ENCODE measurements at regions not wholly inside any gene's neighbourhood (a gene's known extent, or its start where the extent isn't known, plus 50 kb on each side); places are given as distances from the start of the nearest gene placed in this dataset.
A peak's percentile ranks its signal among the peaks of the same experiment; 100 is the strongest.

- H3K79me2 ChIP-seq (ENCODE audit: control insufficient read depth, insufficient read depth, low read length), result no peaks in the 10 kb centered on the region
- H3K9me1 ChIP-seq (ENCODE audit: control insufficient read depth, insufficient read depth, low read length), result no peaks in the 10 kb centered on the region
- no peaks in the 10 kb centered on the region for H3K36me3 ChIP-seq (ENCODE audit: control insufficient read depth, insufficient read depth, low read length)
- FAIRE-seq (peak; percentile 40), DNase-seq (ENCODE audit: extremely low read depth in 1 of 4, low spot score in 3 of 4) (no peak), ATAC-seq (no peak)
- no peak for TF ChIP-seq HOXB6 (CRISPR knock-in tag; IDR thresholded peaks at IDR 0.05; ENCODE audit: borderline replicate concordance)
- TF ChIP-seq MBD1 (CRISPR knock-in tag; IDR thresholded peaks at IDR 0.05), result no peak
- TF ChIP-seq ZNF184 (CRISPR knock-in tag; IDR thresholded peaks at IDR 0.05), result no peak
- TF ChIP-seq ZNF444 (CRISPR knock-in tag; IDR thresholded peaks at IDR 0.05), result no peak
- no peak for TF ChIP-seq ZNF124 (CRISPR knock-in tag; IDR thresholded peaks at IDR 0.05)
- TF ChIP-seq EP300 (IDR thresholded peaks at IDR 0.05; ENCODE audit: low read length), result no peak
- no peak for TF ChIP-seq HBP1 (CRISPR knock-in tag; IDR thresholded peaks at IDR 0.05)
- TF ChIP-seq RBM39 (optimal IDR thresholded peaks at IDR 0.05; ENCODE audit: low read depth, low read length), result no peak
- H3K27ac ChIP-seq (ENCODE audit: extremely low read depth, low read depth, low read length), result no peak overlapping the region
- no peak overlapping the region for H3K4me3 ChIP-seq
- no peak overlapping the region for H3K9ac ChIP-seq (ENCODE audit: insufficient read depth in 1 of 2, low read depth in 2 of 2, low read length in 2 of 2)
- intact Hi-C loops (cut with micrococcal nuclease) (no loop called here), in situ Hi-C loops (cut with MboI) (no loop called here)
- no peaks in the 10 kb centered on the region for H4K20me1 ChIP-seq (replicated peaks; ENCODE audit: control insufficient read depth, insufficient read depth, low read length)
- BruUV-seq (replicated peaks), result no TSS peak
- H3K9me3 ChIP-seq (replicated peaks; ENCODE audit: control insufficient read depth, insufficient read depth, low read depth, low read length), result no peaks in the 10 kb centered on the region
- no peaks in the 10 kb centered on the region; a peak in 1 of 5 replicates for H3K4me1 ChIP-seq (replicated peaks in 1 of 2; ENCODE audit: control insufficient read depth in 2 of 2, insufficient read depth in 2 of 2, low read length in 2 of 2)
- ChIA-PET CTCF (ENCODE audit: low intra/inter-chr PET ratio) (no interaction called here), POLR2A (interaction anchor here (0.5 kb wide), 1 partner anchor 63 kb away, joined by 4 read pairs; no protein-coding TSS in a partner anchor)
- no peak overlapping the region for H2AFZ ChIP-seq (ENCODE audit: low read depth, low read length)
- no peaks in the 10 kb centered on the region for H3K27me3 ChIP-seq (ENCODE audit: control insufficient read depth in 2 of 2, insufficient read depth in 2 of 2, low read length in 2 of 2)
- no peak overlapping the region for H3K4me2 ChIP-seq (ENCODE audit: insufficient read depth, low read length)
These were observed 91.2 kb upstream of the KLF3 start for GRCh38 chr4:38572793-38573192.

All from K562 (cell line).